GOT3 (cell line): ENCODE measurements at regions not wholly inside any gene's neighbourhood (a gene's known extent, or its start where the extent isn't known, plus 50 kb on each side); places are given as distances from the start of the nearest gene placed in this dataset.

ENCODE experiments used
- DNase-seq: peaks from one replicate; lab custom pipeline; 2025; ENCODE audit warnings: mixed read lengths; lab: John Stamatoyannopoulos, UW

GRCh38 chr10:35743351-35743750, 101.3 kb upstream of the FZD8 start:
- no peak for DNase-seq

GRCh38 chr10:35739998-35740397, 97.9 kb upstream of the FZD8 start:
- no peak for DNase-seq

- DNase-seq, result no peak
Measured at GRCh38 chr10:35735412-35735811, 93.3 kb upstream of the FZD8 start.

- no peak for DNase-seq
Measured at GRCh38 chr10:35731828-35732227, 89.7 kb upstream of the FZD8 start.

GRCh38 chr10:35728341-35728740, 86.2 kb upstream of the FZD8 start:
- DNase-seq, result no peak

- no peak for DNase-seq
Measured at GRCh38 chr10:35726846-35727245, 84.8 kb upstream of the FZD8 start.

GRCh38 chr10:35723992-35724391, 81.9 kb upstream of the FZD8 start:
- no peak for DNase-seq

GRCh38 chr10:35723059-35723458, 81.0 kb upstream of the FZD8 start:
- no peak for DNase-seq

- DNase-seq, result no peak
Measured at GRCh38 chr10:35722636-35723035, 80.5 kb upstream of the FZD8 start.

GRCh38 chr10:35722226-35722625, 80.1 kb upstream of the FZD8 start:
- DNase-seq, result no peak

- DNase-seq, result no peak
Measured at GRCh38 chr10:35720366-35720765, 78.3 kb upstream of the FZD8 start.

- no peak for DNase-seq
Measured at GRCh38 chr10:35716776-35717175, 74.7 kb upstream of the FZD8 start.

GRCh38 chr10:35712486-35712885, 70.4 kb upstream of the FZD8 start:
- DNase-seq, result no peak

- no peak for DNase-seq
Measured at GRCh38 chr10:35711615-35712411, 69.7 kb upstream of the FZD8 start.

GRCh38 chr10:35707642-35708425, 65.7 kb upstream of the FZD8 start:
- DNase-seq, result no peak

GRCh38 chr10:35706959-35707358, 64.9 kb upstream of the FZD8 start:
- DNase-seq, result no peak

- no peak for DNase-seq
Measured at GRCh38 chr10:35705671-35706070, 63.6 kb upstream of the FZD8 start.

GRCh38 chr10:35705051-35705450, 63.0 kb upstream of the FZD8 start:
- no peak for DNase-seq

- no peak for DNase-seq
Measured at GRCh38 chr10:35704401-35704800, 62.3 kb upstream of the FZD8 start.

GRCh38 chr10:35700487-35700882, 58.4 kb upstream of the FZD8 start:
- no peak for DNase-seq

- no peak for DNase-seq
Measured at GRCh38 chr10:35699848-35700486, 57.9 kb upstream of the FZD8 start.

GRCh38 chr10:35696392-35697287, 54.5 kb upstream of the FZD8 start:
- DNase-seq, result no peak
